MM.1S (cell line): ENCODE measurements at regions not wholly inside any gene's neighbourhood (a gene's known extent, or its start where the extent isn't known, plus 50 kb on each side); places are given as distances from the start of the nearest gene placed in this dataset.

Experiments used
- DNase-seq: peaks from one replicate; pipeline ENCODE4 v3.0.0-alpha.2; 2015
- H2AFZ ChIP-seq: fragments of 300-600 bp; sonication (generic); 2 replicates; pipeline ENCODE4 v1.6.0; 2016; ENCODE audit warnings: antibody characterized with exemption, low read length
- H3F3A ChIP-seq: fragments of 300-600 bp; sonication (generic); 2 replicates; pipeline ENCODE4 v1.6.1; 2016; ENCODE audit warnings: mild to moderate bottlenecking, antibody characterized with exemption, low read length, moderate library complexity, mixed read lengths; ENCODE audit not compliant: insufficient read depth
- H3K27ac ChIP-seq: fragments of 300-600 bp; sonication (generic); 2 replicates; pipeline ENCODE4 v1.5.1; 2016; ENCODE audit warnings: mild to moderate bottlenecking, low read length
- H3K27me3 ChIP-seq: fragments of 300-600 bp; sonication (generic); replicated peaks from 2 replicates; pipeline ENCODE4 v1.6.0; 2016; ENCODE audit warnings: low read length; ENCODE audit not compliant: insufficient read depth
- H3K36me3 ChIP-seq: fragments of 300-600 bp; sonication (generic); replicated peaks from 2 replicates; pipeline ENCODE4 v1.6.1; 2016; ENCODE audit warnings: mild to moderate bottlenecking, low read length, mixed read lengths; ENCODE audit not compliant: insufficient read depth
- H3K4me1 ChIP-seq: fragments of 300-600 bp; sonication (generic); 2 replicates; pipeline ENCODE4 v1.6.1; 2016; ENCODE audit warnings: low read length, mixed read lengths
- H3K4me2 ChIP-seq: fragments of 300-600 bp; sonication (generic); 2 replicates; pipeline ENCODE4 v1.6.0; 2016; ENCODE audit warnings: low read depth, low read length
- H3K4me3 ChIP-seq: fragments of 300-600 bp; sonication (generic); 2 replicates; pipeline ENCODE4 v1.5.1; 2016; ENCODE audit warnings: low read length, mixed read lengths
- H3K79me2 ChIP-seq: fragments of 300-600 bp; sonication (generic); 2 replicates; pipeline ENCODE4 v1.6.1; 2016; ENCODE audit warnings: mixed run types, low read length, mixed read lengths
- H3K9ac ChIP-seq: fragments of 300-600 bp; sonication (generic); 2 replicates; pipeline ENCODE4 v1.6.1; 2016; ENCODE audit warnings: low read length, mixed read lengths
- H3K9me2 ChIP-seq: fragments of 300-600 bp; sonication (generic); replicated peaks from 2 replicates; pipeline ENCODE4 v1.6.1; 2016; ENCODE audit warnings: mild to moderate bottlenecking, low read length, mixed read lengths; ENCODE audit not compliant: insufficient read depth
- H3K9me3 ChIP-seq: fragments of 300-600 bp; sonication (generic); replicated peaks from 2 replicates; pipeline ENCODE4 v1.6.1; 2016; ENCODE audit warnings: mild to moderate bottlenecking, low read length, mixed read lengths; ENCODE audit not compliant: insufficient read depth
- H4K20me1 ChIP-seq: fragments of 300-600 bp; sonication (generic); 2 replicates; pipeline ENCODE4 v1.6.1; 2016; ENCODE audit warnings: mild to moderate bottlenecking, low read length, moderate library complexity, mixed read lengths; ENCODE audit not compliant: insufficient read depth
- EZH2 ChIP-seq: fragments of 300-600 bp; sonication (generic); optimal IDR thresholded peaks from 2 replicates; pipeline ENCODE3; 2017; ENCODE audit warnings: low read depth, mild to moderate bottlenecking, antibody characterized with exemption, low read length, mixed read lengths
- EZH2phosphoT487 ChIP-seq: fragments of 300-600 bp; sonication (generic); IDR thresholded peaks from 2 replicates; pipeline ENCODE4 v1.6.1; 2018; ENCODE audit warnings: antibody characterized with exemption, low read length
- TF ChIP-seq, protein P1 (sequence below): fragments of 300-600 bp; sonication (generic); IDR thresholded peaks from 2 replicates; pipeline ENCODE4 v1.5.1; 2016; ENCODE audit warnings: antibody characterized with exemption, low read length, mixed read lengths

- H3K27ac ChIP-seq = no peak overlapping the region
- no peak for DNase-seq
- H3K4me2 ChIP-seq = no peak overlapping the region
- H4K20me1 ChIP-seq = no peaks in the 10 kb centered on the region
- no peaks in the 10 kb centered on the region for H3K9me2 ChIP-seq
- H3K4me3 ChIP-seq = no peak overlapping the region
- no peaks in the 10 kb centered on the region for H3K36me3 ChIP-seq
- no peak overlapping the region for H2AFZ ChIP-seq
- H3K9ac ChIP-seq = no peak overlapping the region
- H3K9me3 ChIP-seq = no peaks in the 10 kb centered on the region
- no peaks in the 10 kb centered on the region for H3K4me1 ChIP-seq
- no peaks in the 10 kb centered on the region for H3K79me2 ChIP-seq
- TF ChIP-seq EZH2 (no peak), EZH2phosphoT487 (no peak)
- TF ChIP-seq, protein P1, sequence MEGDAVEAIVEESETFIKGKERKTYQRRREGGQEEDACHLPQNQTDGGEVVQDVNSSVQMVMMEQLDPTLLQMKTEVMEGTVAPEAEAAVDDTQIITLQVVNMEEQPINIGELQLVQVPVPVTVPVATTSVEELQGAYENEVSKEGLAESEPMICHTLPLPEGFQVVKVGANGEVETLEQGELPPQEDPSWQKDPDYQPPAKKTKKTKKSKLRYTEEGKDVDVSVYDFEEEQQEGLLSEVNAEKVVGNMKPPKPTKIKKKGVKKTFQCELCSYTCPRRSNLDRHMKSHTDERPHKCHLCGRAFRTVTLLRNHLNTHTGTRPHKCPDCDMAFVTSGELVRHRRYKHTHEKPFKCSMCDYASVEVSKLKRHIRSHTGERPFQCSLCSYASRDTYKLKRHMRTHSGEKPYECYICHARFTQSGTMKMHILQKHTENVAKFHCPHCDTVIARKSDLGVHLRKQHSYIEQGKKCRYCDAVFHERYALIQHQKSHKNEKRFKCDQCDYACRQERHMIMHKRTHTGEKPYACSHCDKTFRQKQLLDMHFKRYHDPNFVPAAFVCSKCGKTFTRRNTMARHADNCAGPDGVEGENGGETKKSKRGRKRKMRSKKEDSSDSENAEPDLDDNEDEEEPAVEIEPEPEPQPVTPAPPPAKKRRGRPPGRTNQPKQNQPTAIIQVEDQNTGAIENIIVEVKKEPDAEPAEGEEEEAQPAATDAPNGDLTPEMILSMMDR = no peak
- no peaks in the 10 kb centered on the region for H3F3A ChIP-seq
- no peaks in the 10 kb centered on the region for H3K27me3 ChIP-seq
Observed at GRCh38 chr20:23254505-23254904, 96.1 kb upstream of the NXT1 start.

- H3F3A ChIP-seq = no peaks in the 10 kb centered on the region
Observed at GRCh38 chr20:23254034-23254433, 96.6 kb upstream of the NXT1 start.

GRCh38 chr20:23253524-23253923 is 97.1 kb upstream of the NXT1 start:
- H3K9me3 ChIP-seq = no peaks in the 10 kb centered on the region
- H3K4me1 ChIP-seq = no peaks in the 10 kb centered on the region
- no peaks in the 10 kb centered on the region for H4K20me1 ChIP-seq

More at GRCh38 chr20:23254034-23254433, 96.6 kb upstream of the NXT1 start:
- H3K4me2 ChIP-seq = no peak overlapping the region
- H3K79me2 ChIP-seq = no peaks in the 10 kb centered on the region
- no peak overlapping the region for H3K27ac ChIP-seq
- DNase-seq = no peak
- H3K36me3 ChIP-seq = no peaks in the 10 kb centered on the region
- no peak overlapping the region for H3K9ac ChIP-seq
- H3K9me2 ChIP-seq = no peaks in the 10 kb centered on the region
- H3K9me3 ChIP-seq = no peaks in the 10 kb centered on the region
- no peak overlapping the region for H2AFZ ChIP-seq
- no peaks in the 10 kb centered on the region for H3K27me3 ChIP-seq
- no peaks in the 10 kb centered on the region for H3K4me1 ChIP-seq
- TF ChIP-seq, protein P1 = no peak
- TF ChIP-seq EZH2phosphoT487 (no peak), EZH2 (no peak)
- no peaks in the 10 kb centered on the region for H4K20me1 ChIP-seq
- no peak overlapping the region for H3K4me3 ChIP-seq

More at GRCh38 chr20:23253524-23253923, 97.1 kb upstream of the NXT1 start:
- TF ChIP-seq, protein P1 = no peak
- TF ChIP-seq EZH2phosphoT487 (no peak), EZH2 (no peak)
- no peaks in the 10 kb centered on the region for H3K79me2 ChIP-seq
- DNase-seq = no peak
- H3K4me2 ChIP-seq = no peak overlapping the region
- H3K4me3 ChIP-seq = no peak overlapping the region
- H3K27ac ChIP-seq = no peak overlapping the region
- H3K9me2 ChIP-seq = no peaks in the 10 kb centered on the region
- no peak overlapping the region for H3K9ac ChIP-seq
- no peaks in the 10 kb centered on the region for H3K36me3 ChIP-seq
- H2AFZ ChIP-seq = no peak overlapping the region
- no peaks in the 10 kb centered on the region for H3K27me3 ChIP-seq
- H3F3A ChIP-seq = no peaks in the 10 kb centered on the region
